K562 (cell line): ENCODE measurements at regions not wholly inside any gene's neighbourhood (a gene's known extent, or its start where the extent isn't known, plus 50 kb on each side); places are given as distances from the start of the nearest gene placed in this dataset.

Source experiments
- ATAC-seq: fragments of 200-7000 bp; cut with Tn5 transposase; 3 replicates; pipeline ENCODE4 v1.9.1; 2020; ENCODE audit warnings: moderate library complexity
- BruUV-seq: library from RNA; stranded (reverse); fragments of 400-500 nt; replicated peaks from 2 replicates; lab custom pipeline; 2021; lab: Mats Ljungman, UMichigan
- CTCF ChIA-PET: fragments of 300-600 bp; formaldehyde crosslinking; extraction: SDS; loops from one replicate; lab custom pipeline; 2021; ENCODE audit warnings: low intra/inter-chr PET ratio; lab: Yijun Ruan, JAX
- POLR2A ChIA-PET: fragments of 300-600, 350-650 bp; sonication (Branson Sonifier 250); formaldehyde crosslinking; extraction: SDS; loops from one replicate; lab custom pipeline; 2021; ENCODE audit warnings: antibody characterized with exemption, inconsistent platforms; lab: Yijun Ruan, JAX
- DNase-seq, 4 experiments: peaks; one replicate each; pipeline versions ENCODE4 v3.0.0 to v3.0.0-alpha.2; 2011 to 2018; ENCODE audit warnings: low spot score in 3 of 4, mixed read lengths in 3 of 4; ENCODE audit errors: extremely low read depth in 1 of 4
- FAIRE-seq: peaks from 2 replicates; lab custom pipeline; 2011; peaks lifted over from hg19 to GRCh38; lab: Jason Lieb, UNC
- H2AFZ ChIP-seq: 2 replicates; pipeline ENCODE4 v1.6.0; 2011; ENCODE audit warnings: low read depth, low read length, control low read depth, inconsistent platforms
- H3K27ac ChIP-seq: fragments of 200-600 bp; 3 replicates; pipeline ENCODE4 v1.8.0; 2011; ENCODE audit warnings: low read depth, mild to moderate bottlenecking, control low read depth, inconsistent platforms, low read length, moderate library complexity, mixed read lengths; ENCODE audit errors: extremely low read depth
- H3K27me3 ChIP-seq, 2 experiments: fragments of 300-600 bp in 1 of 2; 2 replicates in 1 of 2; 3 replicates in 1 of 2; pipeline versions ENCODE4 v1.6.0 to v1.8.0; 2011; ENCODE audit warnings: inconsistent platforms in 2 of 2, low read length in 2 of 2, mild to moderate bottlenecking in 1 of 2, mixed read lengths in 1 of 2, moderate library complexity in 1 of 2; ENCODE audit not compliant: control insufficient read depth in 2 of 2, insufficient read depth in 2 of 2
- H3K36me3 ChIP-seq: fragments of 300-600 bp; 3 replicates; pipeline ENCODE4 v1.8.0; 2011; ENCODE audit warnings: mild to moderate bottlenecking, low read length, inconsistent platforms; ENCODE audit not compliant: control insufficient read depth, insufficient read depth
- H3K4me1 ChIP-seq, 2 experiments: fragments of 200-600 bp in 1 of 2; replicated peaks in 1 of 2; 2 replicates in 1 of 2; 3 replicates in 1 of 2; pipeline versions ENCODE4 v1.5.1 to v1.8.0; 2011; ENCODE audit warnings: inconsistent platforms in 2 of 2, low read length in 2 of 2, mild to moderate bottlenecking in 1 of 2, mixed read lengths in 1 of 2, moderate library complexity in 1 of 2; ENCODE audit not compliant: control insufficient read depth in 2 of 2, insufficient read depth in 2 of 2
- H3K4me2 ChIP-seq: 2 replicates; pipeline ENCODE4 v1.6.1; 2011; ENCODE audit warnings: low read length, control low read depth, inconsistent platforms, mixed read lengths; ENCODE audit not compliant: insufficient read depth
- H3K4me3 ChIP-seq: fragments of 200-600 bp; sonication (generic), shearing (Covaris generic); 2 replicates; pipeline ENCODE4 v1.5.1; 2016; ENCODE audit warnings: control low read depth, inconsistent platforms
- H3K79me2 ChIP-seq: fragments of 200-600 bp; 3 replicates; pipeline ENCODE4 v1.8.0; 2011; ENCODE audit warnings: low read length, inconsistent platforms; ENCODE audit not compliant: control insufficient read depth, insufficient read depth
- H3K9ac ChIP-seq, 2 experiments: 2 replicates each; pipeline versions ENCODE4 v1.6.0 to v1.6.1; 2011; ENCODE audit warnings: low read depth in 2 of 2, low read length in 2 of 2, control low read depth in 1 of 2, inconsistent platforms in 1 of 2, mild to moderate bottlenecking in 1 of 2, mixed read lengths in 1 of 2; ENCODE audit not compliant: insufficient read depth in 1 of 2
- H3K9me1 ChIP-seq: one replicate; pipeline ENCODE4 v1.6.0; 2011; ENCODE audit warnings: inconsistent platforms, mild to moderate bottlenecking, low read length, moderate library complexity; ENCODE audit not compliant: control insufficient read depth, insufficient read depth
- H3K9me3 ChIP-seq: replicated peaks from 2 replicates; pipeline ENCODE4 v1.5.1; 2011; ENCODE audit warnings: low read depth, low read length, inconsistent platforms; ENCODE audit not compliant: control insufficient read depth, insufficient read depth
- H4K20me1 ChIP-seq: replicated peaks from 2 replicates; pipeline ENCODE4 v1.6.1; 2011; ENCODE audit warnings: low read length, inconsistent platforms, mixed read lengths; ENCODE audit not compliant: control insufficient read depth, insufficient read depth
- BRCA1 ChIP-seq, 2 experiments: fragments of 450-650 bp in 1 of 2; sonication (generic) in 1 of 2; formaldehyde crosslinking in 1 of 2; IDR thresholded peaks; 2 replicates each; pipeline versions ENCODE4 v1.5.0 to v1.6.1; 2017 to 2020; ENCODE audit warnings: mild to moderate bottlenecking in 1 of 2, missing genetic modification reagents in 1 of 2
- CHD1 ChIP-seq: fragments of 200-600 bp; sonication (generic); IDR thresholded peaks from one replicate; pipeline ENCODE4 v1.6.1; 2012; ENCODE audit warnings: mild to moderate bottlenecking, moderate library complexity, low read length, inconsistent platforms
- HDAC3 ChIP-seq: fragments of 450-650 bp; IDR thresholded peaks from 2 replicates; pipeline ENCODE4 v1.6.1; 2018; ENCODE audit warnings: borderline replicate concordance, mild to moderate bottlenecking, moderate library complexity; ENCODE audit not compliant: partially characterized antibody
- HNRNPK ChIP-seq: fragments of 200-400 bp; formaldehyde crosslinking; IDR thresholded peaks from one replicate; pipeline ENCODE4 v1.6.1; 2018; ENCODE audit warnings: mild to moderate bottlenecking, low read depth, low read length; ENCODE audit not compliant: poor library complexity, severe bottlenecking
- HNRNPL ChIP-seq: fragments of 200-400 bp; formaldehyde crosslinking; IDR thresholded peaks from 2 replicates; pipeline ENCODE4 v1.6.1; 2017; ENCODE audit warnings: low read depth, mild to moderate bottlenecking, low read length
- MECOM ChIP-seq: fragments of 250-450 bp; sonication (Bioruptor Pico); IDR thresholded peaks from 2 replicates; pipeline ENCODE4 v1.8.0; 2022; ENCODE audit warnings: inconsistent platforms
- NRF1 ChIP-seq, 2 experiments: fragments of 450-650 bp; IDR thresholded peaks in 1 of 2; conservative IDR thresholded peaks in 1 of 2; 2 replicates each; pipeline ENCODE4 v1.6.1; 2014; ENCODE audit warnings: mild to moderate bottlenecking in 2 of 2
- PHF8 ChIP-seq: fragments of 200-600 bp; sonication (generic); IDR thresholded peaks from 2 replicates; pipeline ENCODE4 v1.6.1; 2012; ENCODE audit warnings: mixed run types, mild to moderate bottlenecking, inconsistent platforms, low read length, moderate library complexity, borderline replicate concordance
- SRSF1 ChIP-seq: fragments of 200-400 bp; formaldehyde crosslinking; IDR thresholded peaks from 2 replicates; pipeline ENCODE4 v1.6.1; 2017; ENCODE audit warnings: mild to moderate bottlenecking, low read depth, low read length, moderate library complexity
- TAF1 ChIP-seq: IDR thresholded peaks from 2 replicates; pipeline ENCODE4 v1.6.1; 2011; ENCODE audit warnings: mild to moderate bottlenecking, low read length, moderate library complexity; ENCODE audit not compliant: insufficient read depth, control insufficient read depth, severe bottlenecking; ENCODE audit errors: extremely low read depth
- ZKSCAN1 ChIP-seq: fragments of 150-350 bp; IDR thresholded peaks from 2 replicates; pipeline ENCODE4 v1.6.1; 2016; ENCODE audit warnings: low read depth, low read length
- ZNF212 ChIP-seq: fragments of 450-650 bp; formaldehyde crosslinking; IDR thresholded peaks from 2 replicates; pipeline ENCODE4 v1.4.0; 2020; ENCODE audit warnings: mild to moderate bottlenecking
- ZNF354B ChIP-seq: fragments of 250-450 bp; sonication (Bioruptor Pico); IDR thresholded peaks from 2 replicates; pipeline ENCODE4 v1.4.0; 2020
- WGBS: fragments of 100-300 bp; shearing (Covaris generic); methylation state at CpG from one replicate; pipeline ENCODE4 v1.1.6; 2016; ENCODE audit warnings: low coverage, mixed read lengths; ENCODE audit not compliant: insufficient coverage; ENCODE audit errors: missing lambda C conversion rate; 5-methylcytosine and 5-hydroxymethylcytosine counted together
- in situ Hi-C: fragments of 300-500 bp; cut with MboI; formaldehyde crosslinking; loops from 4 replicates; pipeline ENCODE4 v1.15.0; 2018; ENCODE audit warnings: inconsistent platforms, mixed read lengths
- intact Hi-C: fragments of 100-400 bp; cut with micrococcal nuclease; formaldehyde crosslinking; loops from 2 replicates; pipeline ENCODE4 v1.14.2; 2022
- TF ChIP-seq, protein P1 (sequence below), 3 experiments: fragments of 200-800 bp in 1 of 3; sonication (Bioruptor generic) in 1 of 3; sonication (generic) in 1 of 3; formaldehyde crosslinking in 1 of 3; IDR thresholded peaks; 2 replicates each; pipeline versions ENCODE4 v1.6.1 to v1.8.0; 2016 to 2022; ENCODE audit warnings: mild to moderate bottlenecking in 2 of 3, missing compliant biosample characterization in 2 of 3, missing genetic modification characterization in 2 of 3, missing genetic modification reagents in 1 of 3
- TF ChIP-seq, protein P2 (sequence below): sonication (generic); formaldehyde crosslinking; IDR thresholded peaks from 2 replicates; pipeline ENCODE4 v1.8.0; 2022; ENCODE audit warnings: mild to moderate bottlenecking, missing genetic modification reagents
- TF ChIP-seq, protein P3 (sequence below), 2 experiments: fragments of 450-650 bp in 1 of 2; sonication (generic) in 1 of 2; formaldehyde crosslinking in 1 of 2; IDR thresholded peaks in 1 of 2; conservative IDR thresholded peaks in 1 of 2; 2 replicates each; pipeline versions ENCODE4 v1.6.1 to v1.8.1; 2016 to 2023; ENCODE audit warnings: mild to moderate bottlenecking in 2 of 2, moderate library complexity in 2 of 2, inconsistent platforms in 1 of 2, missing genetic modification reagents in 1 of 2

DNA sequence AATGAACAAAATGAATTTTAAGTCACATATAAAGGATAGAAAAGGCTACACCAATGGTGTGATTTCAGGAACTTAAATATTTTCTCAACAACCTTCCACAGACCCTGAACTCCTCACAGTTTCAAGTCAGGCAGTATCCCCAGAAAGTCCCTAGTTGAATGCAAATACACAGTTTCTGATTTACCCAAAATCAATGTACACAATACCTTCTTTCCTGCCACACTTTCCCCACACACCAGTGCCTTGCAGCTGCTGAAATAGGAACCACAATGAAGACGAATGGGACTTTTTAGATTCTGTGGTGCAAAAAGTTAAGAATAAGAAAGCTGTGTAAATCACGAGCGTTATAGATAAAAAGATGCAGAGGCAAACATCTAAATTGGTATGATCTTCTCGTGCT lies 552.4 kb upstream of the MEF2C start:
- Histone ChIP-seq H3K4me3 (no peak overlapping the region), H3K4me1 (no peaks in the 10 kb centered on the region; a peak in 1 of 5 replicates)
- TF ChIP-seq SRSF1 (no peak), HNRNPL (no peak), MECOM (CRISPR knock-in tag) (no peak), PHF8 (no peak), HNRNPK (no peak), TAF1 (no peak), HDAC3 (no peak), BRCA1 (IDR thresholded peaks at IDR 0.05) (no peak), BRCA1 (CRISPR knock-in tag; IDR thresholded peaks at IDR 0.05) (no peak), ZKSCAN1 (no peak), CHD1 (no peak), ZNF212 (CRISPR knock-in tag) (no peak), NRF1 (conservative IDR thresholded peaks at IDR 0.05 in 1 of 2, IDR thresholded peaks at IDR 0.05 in 1 of 2) (no peak), ZNF354B (CRISPR knock-in tag) (no peak)
- TF ChIP-seq, protein P1, sequence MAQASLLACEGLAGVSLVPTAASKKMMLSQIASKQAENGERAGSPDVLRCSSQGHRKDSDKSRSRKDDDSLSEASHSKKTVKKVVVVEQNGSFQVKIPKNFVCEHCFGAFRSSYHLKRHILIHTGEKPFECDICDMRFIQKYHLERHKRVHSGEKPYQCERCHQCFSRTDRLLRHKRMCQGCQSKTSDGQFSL (CRISPR knock-in tag; IDR thresholded peaks at IDR 0.05) = no peak
- TF ChIP-seq, protein P1 (tag; IDR thresholded peaks at IDR 0.05) = no peak
- TF ChIP-seq, protein P2, sequence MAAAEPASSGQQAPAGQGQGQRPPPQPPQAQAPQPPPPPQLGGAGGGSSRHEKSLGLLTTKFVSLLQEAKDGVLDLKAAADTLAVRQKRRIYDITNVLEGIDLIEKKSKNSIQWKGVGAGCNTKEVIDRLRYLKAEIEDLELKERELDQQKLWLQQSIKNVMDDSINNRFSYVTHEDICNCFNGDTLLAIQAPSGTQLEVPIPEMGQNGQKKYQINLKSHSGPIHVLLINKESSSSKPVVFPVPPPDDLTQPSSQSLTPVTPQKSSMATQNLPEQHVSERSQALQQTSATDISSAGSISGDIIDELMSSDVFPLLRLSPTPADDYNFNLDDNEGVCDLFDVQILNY (CRISPR knock-in tag) = no peak
- TF ChIP-seq, protein P3, sequence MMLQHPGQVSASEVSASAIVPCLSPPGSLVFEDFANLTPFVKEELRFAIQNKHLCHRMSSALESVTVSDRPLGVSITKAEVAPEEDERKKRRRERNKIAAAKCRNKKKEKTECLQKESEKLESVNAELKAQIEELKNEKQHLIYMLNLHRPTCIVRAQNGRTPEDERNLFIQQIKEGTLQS (IDR thresholded peaks at IDR 0.05) = no peak
- TF ChIP-seq, protein P3 (CRISPR knock-in tag; conservative IDR thresholded peaks at IDR 0.05) = no peak
- TF ChIP-seq, all 486 proteins: peak for 0
- H4K20me1 ChIP-seq = no peaks in the 10 kb centered on the region
- H3K27ac ChIP-seq = no peak overlapping the region
- ChIA-PET POLR2A (no interaction called here), CTCF (no interaction called here)
- no peak overlapping the region for H3K4me2 ChIP-seq
- no peaks in the 10 kb centered on the region for H3K79me2 ChIP-seq
- no peaks in the 10 kb centered on the region for H3K9me3 ChIP-seq
- no TSS peak for BruUV-seq
- intact Hi-C loops = no loop called here
- H2AFZ ChIP-seq = no peak overlapping the region
- no peak for ATAC-seq
- WGBS = 25% methylated on average over 4 of the region's 4 CpGs
- H3K9ac ChIP-seq = no peak overlapping the region
- in situ Hi-C loops = loop anchor here (10.0 kb wide), 1 partner anchor 471 kb away; no protein-coding TSS in a partner anchor
- no peak for FAIRE-seq
- no peaks in the 10 kb centered on the region for H3K27me3 ChIP-seq
- no peaks in the 10 kb centered on the region for H3K36me3 ChIP-seq
- H3K9me1 ChIP-seq = no peaks in the 10 kb centered on the region
- no peak for DNase-seq
